ENCODE measurements at regions not wholly inside any gene's neighbourhood (a gene's known extent, or its start where the extent isn't known, plus 50 kb on each side); places are given as distances from the start of the nearest gene placed in this dataset.

- DNase-seq, result no peak
Measured at GRCh38 chr9:113646946-113647914, 183.7 kb downstream of the RGS3 start.

DNA sequence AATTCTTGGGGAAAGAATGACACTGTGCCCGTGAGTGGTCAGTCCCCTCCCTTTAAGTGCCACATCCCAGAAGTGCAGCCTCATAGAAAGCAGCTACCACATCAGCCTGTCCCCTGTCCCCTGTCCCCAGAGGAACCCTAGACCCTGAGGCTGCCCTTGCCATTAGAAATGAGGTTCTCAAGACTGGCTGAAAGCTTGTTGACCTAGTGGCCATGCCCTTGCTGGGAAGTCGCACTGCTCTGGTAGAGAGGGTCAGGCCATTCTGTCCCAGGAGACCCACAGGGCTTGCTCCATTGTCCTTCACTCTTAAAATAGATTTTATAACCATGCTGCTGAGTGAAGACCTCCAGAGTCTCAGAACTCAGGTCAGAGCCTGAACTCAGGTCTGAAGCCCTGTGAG is 184.5 kb downstream of the RGS3 start:
- no peak for DNase-seq

- DNase-seq, result no peak
Measured at GRCh38 chr9:113648586-113648985, 185.1 kb downstream of the RGS3 start.

GRCh38 chr9:113649054-113649453 is 185.5 kb downstream of the RGS3 start:
- DNase-seq, result no peak

- DNase-seq, result no peak
Measured at GRCh38 chr9:113649855-113650206, 186.3 kb downstream of the RGS3 start.

DNA sequence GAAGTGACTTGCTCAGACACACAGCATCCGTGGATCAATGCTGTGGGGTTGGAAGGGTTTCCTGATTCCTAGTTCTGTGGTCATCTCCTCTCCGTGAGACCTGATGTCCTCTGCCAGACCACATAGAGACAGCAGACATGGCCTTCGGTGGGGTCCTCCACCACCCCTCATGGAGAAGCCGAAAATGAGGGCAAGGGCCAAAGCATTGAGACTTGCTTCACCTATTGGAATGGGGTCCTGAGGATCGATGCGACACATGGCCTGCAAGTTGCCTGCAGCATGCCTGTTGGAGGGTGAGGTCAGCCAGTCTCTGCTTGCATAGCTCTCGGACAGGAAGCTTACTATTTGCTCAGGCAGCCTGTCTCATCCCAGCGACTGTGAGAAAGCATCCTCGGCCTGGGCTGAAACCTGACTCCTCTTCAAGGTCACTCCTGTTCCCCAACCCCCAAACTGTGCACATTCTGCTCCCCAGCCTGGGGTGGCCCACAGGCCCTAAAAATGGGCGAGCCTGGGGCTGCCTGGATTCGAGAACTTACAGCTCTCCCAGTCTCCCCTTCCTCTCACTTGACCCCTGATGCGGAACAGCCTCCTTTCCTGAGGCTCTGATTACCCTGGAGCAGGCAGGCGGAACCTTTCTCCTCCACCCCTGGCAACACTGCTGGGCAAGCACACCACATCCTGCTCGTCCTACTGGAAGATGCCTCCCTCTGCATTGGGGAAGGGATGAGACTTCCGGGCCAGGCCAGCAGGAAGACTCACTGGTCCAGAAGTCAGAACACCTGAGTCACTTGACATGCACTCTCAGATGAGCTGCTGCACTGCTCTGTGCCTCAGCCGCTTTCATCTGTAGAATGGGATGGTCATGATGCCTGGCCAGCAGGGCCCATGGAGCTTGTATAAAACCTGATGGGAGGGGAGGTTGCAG is 186.9 kb downstream of the RGS3 start:
- no peak for DNase-seq

- no peak for DNase-seq
Measured at GRCh38 chr9:113651896-113652295, 188.4 kb downstream of the RGS3 start.

GRCh38 chr9:113652355-113653152 is 189.0 kb downstream of the RGS3 start:
- DNase-seq, result no peak

DNA sequence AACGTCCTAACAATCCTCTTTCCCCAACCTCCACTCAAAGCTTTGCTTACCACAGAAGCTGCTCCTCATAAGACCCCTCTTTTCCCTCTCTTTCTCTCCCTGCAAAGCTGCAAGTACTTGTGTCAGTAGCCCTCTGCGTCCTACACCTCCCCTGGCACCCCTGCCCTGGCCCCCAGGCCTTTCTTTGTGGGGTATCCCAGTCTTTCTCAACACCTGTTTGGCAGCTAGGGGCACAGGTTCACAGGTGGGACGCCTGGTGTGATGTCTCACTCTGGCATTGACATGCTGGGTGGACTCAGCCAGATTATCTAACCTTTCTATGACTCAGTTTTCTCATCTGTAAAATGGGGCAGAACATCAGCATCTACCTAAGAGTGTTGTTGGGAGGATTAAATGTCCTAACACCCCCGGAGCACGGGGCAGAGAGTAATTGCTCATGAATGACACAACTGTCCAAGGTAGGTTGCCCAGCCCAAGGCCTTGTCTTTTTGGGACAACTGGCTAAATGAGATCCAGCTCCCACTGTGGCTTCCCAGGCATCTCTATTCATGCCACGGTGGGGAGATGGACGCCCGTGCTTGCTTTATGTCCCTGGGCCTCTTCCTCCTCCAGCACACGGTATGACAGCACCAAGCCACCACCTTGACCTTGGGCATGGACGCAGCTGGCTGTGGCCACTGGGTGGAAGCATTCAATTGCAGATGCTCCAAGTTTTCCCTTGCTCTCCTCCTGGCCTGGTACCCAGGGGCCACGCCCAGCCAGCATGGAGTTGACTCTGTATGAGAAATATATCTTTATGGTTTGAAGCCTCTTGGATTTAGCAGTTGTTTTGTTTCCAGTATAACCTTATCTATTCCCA is 190.4 kb downstream of the RGS3 start:
- DNase-seq, result no peak

GRCh38 chr9:113654605-113655428 is 191.3 kb downstream of the RGS3 start:
- no peak for DNase-seq

DNA sequence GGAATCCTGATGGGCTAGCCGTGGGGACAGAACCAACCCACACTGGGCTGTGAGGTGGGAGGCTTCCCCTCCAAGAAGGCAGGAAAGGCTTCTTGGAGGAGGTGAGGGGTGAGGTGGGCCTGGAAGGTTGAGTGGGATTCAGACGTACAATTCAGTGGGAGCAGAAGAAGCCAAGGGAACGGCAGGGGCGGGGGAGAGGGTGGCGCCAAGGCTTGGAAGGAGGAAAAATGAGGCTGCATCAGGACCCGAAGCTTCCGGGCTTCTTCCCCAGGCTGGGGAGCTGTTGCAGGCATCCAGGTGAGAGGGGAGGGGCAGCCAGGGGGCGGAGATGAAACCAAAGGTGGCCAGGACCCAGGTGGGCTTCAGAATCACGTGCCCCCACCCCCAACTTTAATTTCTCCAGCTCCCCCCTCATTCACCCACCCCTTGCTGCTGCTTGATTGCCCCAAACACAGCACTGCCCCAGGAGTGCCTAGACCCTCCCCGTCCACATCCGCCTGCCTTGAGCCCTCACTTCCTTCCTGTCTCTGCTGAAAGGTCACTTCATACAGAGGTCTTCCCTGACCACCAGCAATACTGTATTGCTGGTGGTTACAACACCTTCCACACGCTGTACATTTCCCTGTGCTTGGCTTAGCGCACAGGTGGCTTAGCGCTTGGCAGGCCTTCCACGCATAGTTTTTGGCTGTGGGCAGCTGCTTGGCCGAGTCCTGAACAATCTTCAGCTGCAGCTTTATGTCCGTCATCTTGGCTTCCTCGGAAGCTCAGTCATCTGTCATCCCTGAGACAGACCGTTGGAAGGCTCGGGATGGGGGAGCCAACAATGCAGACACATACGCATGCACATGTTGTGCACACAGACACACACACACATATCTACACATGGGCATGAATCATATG is 193.5 kb downstream of the RGS3 start:
- DNase-seq, result no peak

DNA sequence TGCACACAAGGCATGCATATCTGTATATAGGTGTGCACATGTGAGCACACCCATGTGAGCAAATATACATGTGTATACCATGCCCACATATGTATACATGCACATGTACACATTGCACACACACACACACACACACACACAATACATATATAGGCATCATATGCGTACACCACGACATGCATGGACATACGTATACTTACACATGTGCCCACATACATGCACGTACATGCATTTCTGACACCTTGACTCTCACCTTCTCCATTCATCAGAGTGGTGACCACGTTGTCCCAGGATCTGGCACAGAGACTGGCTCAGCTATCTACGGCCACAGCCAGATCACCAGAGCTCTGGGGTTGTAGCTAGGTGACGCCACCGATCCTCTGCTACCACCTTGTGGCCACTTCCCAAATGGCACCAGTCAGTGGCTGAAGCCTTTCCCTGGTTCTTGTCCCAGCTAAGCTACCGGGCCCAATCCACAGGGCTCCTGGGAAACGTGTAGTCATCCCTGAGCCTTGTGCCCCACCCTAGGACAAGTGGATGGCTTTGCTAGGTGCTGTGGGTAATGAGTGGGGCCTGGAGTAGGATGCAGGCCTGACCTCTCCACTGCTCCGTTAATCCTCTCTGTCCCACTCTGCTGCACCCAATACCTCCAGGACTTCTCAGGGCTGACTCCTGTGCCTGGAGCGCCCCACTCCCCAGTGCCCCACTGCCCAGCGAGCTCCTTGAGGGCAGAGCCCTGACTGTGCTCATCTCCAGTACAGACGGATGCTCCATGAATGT is 194.4 kb downstream of the RGS3 start:
- peak; percentile 81 for DNase-seq

GRCh38 chr9:113658545-113658895 is 195.0 kb downstream of the RGS3 start:
- DNase-seq, result no peak

- no peak for DNase-seq
Measured at GRCh38 chr9:113659039-113659438, 195.5 kb downstream of the RGS3 start.

DNA sequence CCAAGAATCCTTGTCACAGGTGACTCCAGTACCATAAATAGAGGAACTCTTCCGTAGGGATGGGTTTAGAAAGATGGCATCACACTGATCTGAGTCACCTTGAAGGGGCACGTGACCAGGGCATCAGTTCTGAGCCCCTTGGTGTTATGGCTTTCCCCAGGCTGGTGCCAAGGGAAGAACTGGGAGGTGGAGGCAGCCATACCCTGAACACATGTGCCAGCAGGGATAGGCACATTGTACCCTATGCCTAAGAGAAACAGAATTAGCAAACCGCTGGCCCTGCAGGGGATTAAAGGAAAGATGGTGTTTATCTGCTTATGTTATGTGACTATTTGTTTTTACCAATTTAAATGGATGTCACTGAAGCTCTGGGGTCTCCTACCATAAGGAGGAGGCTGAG is 196.2 kb downstream of the RGS3 start:
- DNase-seq, result no peak

DNA sequence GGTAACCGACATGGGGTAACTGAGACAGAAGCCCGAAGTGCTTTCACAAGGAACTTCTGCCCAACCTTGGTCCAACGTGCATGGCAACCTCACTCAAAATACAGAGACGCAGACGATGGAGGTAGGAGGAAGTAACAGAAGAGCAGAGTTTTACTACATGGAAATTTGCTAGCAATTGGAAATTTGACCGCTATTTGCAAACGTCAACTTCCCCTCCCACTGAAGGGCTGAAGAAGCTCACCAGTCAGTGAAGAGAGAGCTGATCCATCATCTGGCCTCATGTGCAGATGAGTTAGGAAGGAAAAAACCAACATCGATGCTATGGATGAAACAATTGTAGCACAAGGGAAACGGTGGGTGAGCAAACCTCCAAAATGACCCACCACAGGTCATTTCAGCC is 196.7 kb downstream of the RGS3 start:
- DNase-seq, result no peak

- DNase-seq, result no peak
Measured at GRCh38 chr9:113661074-113661473, 197.5 kb downstream of the RGS3 start.

DNA sequence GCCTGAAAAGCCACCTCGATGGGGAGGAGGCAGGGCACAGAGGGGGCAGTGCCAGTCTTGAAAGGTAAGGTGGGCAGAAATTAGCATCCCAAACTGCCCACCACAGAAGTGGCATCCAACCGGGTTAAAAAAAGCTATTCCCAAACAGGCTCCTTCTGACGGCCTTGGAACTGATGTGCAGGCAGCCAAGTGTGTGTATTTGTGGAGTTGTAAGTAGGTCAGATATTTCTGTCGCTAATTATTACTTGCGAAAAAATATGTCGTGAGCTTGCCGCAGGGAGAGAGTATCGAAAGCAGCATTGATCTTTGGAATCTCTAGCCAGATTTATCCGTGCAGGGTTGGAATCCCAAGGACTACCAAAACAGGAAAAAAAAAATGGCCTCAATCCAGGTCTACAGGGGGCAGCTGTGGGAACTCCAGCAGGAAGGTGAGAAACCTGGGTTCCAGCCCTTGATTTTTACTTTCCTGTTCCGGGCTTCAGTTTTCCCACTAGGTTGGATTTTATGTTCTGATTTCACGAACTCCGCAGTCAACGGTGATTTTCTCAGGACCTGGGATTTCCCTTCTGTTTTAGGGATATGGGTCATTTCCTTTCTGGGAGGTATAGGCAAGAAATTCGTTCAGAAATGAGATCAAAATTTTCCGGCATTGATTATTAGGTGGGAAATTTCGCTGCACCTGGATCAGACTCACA is 200.8 kb downstream of the RGS3 start:
- no peak for DNase-seq

GRCh38 chr9:113665064-113665463 is 201.5 kb downstream of the RGS3 start:
- no peak for DNase-seq
